ENCODE measurements at regions not wholly inside any gene's neighbourhood (a gene's known extent, or its start where the extent isn't known, plus 50 kb on each side); places are given as distances from the start of the nearest gene placed in this dataset.

DNA sequence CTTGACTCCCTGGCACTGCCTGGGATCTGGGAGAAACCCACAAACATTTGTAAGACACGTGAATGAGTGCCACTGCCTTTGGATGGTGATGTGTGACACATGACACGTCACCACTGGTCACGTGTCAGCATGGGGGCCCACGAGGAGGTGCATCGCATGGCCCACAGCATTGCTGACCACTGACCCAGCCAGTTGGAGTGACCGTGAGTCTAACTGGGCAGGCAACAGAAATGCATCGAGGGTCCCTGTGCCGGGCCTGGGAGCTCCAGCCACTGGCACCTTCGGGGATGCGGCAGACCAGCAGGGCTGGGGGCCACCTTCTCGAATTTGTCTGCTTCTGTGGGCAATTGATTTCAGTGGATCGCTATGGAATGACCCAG, 121.9 kb upstream of the HDAC4 start:
- no peak for TF ChIP-seq ZFP30 (CRISPR knock-in tag; IDR thresholded peaks at IDR 0.05)
- TF ChIP-seq, protein P1, sequence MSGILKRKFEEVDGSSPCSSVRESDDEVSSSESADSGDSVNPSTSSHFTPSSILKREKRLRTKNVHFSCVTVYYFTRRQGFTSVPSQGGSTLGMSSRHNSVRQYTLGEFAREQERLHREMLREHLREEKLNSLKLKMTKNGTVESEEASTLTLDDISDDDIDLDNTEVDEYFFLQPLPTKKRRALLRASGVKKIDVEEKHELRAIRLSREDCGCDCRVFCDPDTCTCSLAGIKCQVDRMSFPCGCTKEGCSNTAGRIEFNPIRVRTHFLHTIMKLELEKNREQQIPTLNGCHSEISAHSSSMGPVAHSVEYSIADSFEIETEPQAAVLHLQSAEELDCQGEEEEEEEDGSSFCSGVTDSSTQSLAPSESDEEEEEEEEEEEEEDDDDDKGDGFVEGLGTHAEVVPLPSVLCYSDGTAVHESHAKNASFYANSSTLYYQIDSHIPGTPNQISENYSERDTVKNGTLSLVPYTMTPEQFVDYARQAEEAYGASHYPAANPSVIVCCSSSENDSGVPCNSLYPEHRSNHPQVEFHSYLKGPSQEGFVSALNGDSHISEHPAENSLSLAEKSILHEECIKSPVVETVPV (CRISPR knock-in tag; IDR thresholded peaks at IDR 0.05) = no peak
- no peak for TF ChIP-seq ARNTL (CRISPR knock-in tag; IDR thresholded peaks at IDR 0.05; ENCODE audit: borderline replicate concordance, low read depth)
- no peak for TF ChIP-seq ZC3H10 (CRISPR knock-in tag; IDR thresholded peaks at IDR 0.05)
- TF ChIP-seq TOX (CRISPR knock-in tag; IDR thresholded peaks at IDR 0.05; ENCODE audit: borderline replicate concordance) = no peak
- TF ChIP-seq, protein P2, sequence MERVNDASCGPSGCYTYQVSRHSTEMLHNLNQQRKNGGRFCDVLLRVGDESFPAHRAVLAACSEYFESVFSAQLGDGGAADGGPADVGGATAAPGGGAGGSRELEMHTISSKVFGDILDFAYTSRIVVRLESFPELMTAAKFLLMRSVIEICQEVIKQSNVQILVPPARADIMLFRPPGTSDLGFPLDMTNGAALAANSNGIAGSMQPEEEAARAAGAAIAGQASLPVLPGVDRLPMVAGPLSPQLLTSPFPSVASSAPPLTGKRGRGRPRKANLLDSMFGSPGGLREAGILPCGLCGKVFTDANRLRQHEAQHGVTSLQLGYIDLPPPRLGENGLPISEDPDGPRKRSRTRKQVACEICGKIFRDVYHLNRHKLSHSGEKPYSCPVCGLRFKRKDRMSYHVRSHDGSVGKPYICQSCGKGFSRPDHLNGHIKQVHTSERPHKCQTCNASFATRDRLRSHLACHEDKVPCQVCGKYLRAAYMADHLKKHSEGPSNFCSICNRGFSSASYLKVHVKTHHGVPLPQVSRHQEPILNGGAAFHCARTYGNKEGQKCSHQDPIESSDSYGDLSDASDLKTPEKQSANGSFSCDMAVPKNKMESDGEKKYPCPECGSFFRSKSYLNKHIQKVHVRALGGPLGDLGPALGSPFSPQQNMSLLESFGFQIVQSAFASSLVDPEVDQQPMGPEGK (CRISPR knock-in tag; IDR thresholded peaks at IDR 0.05; ENCODE audit: borderline replicate concordance) = no peak
- TF ChIP-seq RARB (CRISPR knock-in tag; IDR thresholded peaks at IDR 0.05) = no peak
- TF ChIP-seq, protein P3, sequence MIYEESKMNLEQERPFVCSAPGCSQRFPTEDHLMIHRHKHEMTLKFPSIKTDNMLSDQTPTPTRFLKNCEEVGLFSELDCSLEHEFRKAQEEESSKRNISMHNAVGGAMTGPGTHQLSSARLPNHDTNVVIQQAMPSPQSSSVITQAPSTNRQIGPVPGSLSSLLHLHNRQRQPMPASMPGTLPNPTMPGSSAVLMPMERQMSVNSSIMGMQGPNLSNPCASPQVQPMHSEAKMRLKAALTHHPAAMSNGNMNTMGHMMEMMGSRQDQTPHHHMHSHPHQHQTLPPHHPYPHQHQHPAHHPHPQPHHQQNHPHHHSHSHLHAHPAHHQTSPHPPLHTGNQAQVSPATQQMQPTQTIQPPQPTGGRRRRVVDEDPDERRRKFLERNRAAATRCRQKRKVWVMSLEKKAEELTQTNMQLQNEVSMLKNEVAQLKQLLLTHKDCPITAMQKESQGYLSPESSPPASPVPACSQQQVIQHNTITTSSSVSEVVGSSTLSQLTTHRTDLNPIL (CRISPR knock-in tag; IDR thresholded peaks at IDR 0.05; ENCODE audit: low read depth) = no peak
- TF ChIP-seq ZFP3 (CRISPR knock-in tag; IDR thresholded peaks at IDR 0.05) = no peak
